Caki2 (cell line): ENCODE measurements at regions not wholly inside any gene's neighbourhood (a gene's known extent, or its start where the extent isn't known, plus 50 kb on each side); places are given as distances from the start of the nearest gene placed in this dataset.
A peak's percentile ranks its signal among the peaks of the same experiment; 100 is the strongest.

ENCODE experiments used
- DNase-seq: peaks from one replicate; pipeline ENCODE4 v3.0.0-alpha.2; 2015; ENCODE audit warnings: low read depth
- in situ Hi-C: cut with HindIII; loops from 2 replicates; pipeline ENCODE4 v1.10.0; 2016; ENCODE audit warnings: low sequenced_read_pairs, low pct_unique_long_range_greater_than_20kb, mixed read lengths

GRCh38 chr20:10794765-10795164, 121.0 kb upstream of the JAG1 start:
- DNase-seq: no peak
- in situ Hi-C loops: no loop called here

DNA sequence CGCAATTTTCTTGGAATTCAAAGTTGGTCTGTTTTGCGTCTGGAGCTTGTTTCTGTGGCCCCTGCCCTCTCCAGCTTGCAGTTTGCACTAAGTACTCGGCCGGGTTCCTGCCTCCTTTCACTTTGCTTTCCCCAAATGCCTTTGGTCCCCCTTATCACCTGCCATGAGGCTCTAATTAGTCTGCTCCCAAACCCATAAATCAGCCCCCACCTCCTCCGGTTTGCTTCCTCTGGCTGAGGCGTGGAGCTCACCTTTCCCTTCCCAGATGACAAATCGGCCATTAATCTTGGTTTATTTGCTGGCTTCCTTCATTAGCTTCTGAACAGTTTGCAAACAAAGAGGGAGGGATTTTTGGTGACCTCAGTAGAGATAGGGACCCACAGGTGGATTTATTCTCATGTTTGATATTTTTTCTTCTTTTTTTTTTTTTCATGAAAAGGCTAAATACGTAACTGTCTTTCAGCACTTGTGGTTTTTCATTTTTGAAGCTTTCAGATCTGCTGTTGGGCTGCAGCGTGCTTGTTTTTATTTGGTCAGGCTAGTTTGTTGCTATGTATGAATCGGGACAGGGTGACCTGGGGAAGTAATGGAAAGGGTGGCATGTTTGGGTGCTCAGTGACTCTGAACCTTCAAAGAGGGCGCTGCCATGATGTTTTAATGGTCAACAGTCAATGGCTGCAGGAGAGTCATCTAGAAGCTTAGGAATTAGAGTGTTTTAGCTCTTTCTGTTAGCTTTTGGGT, 121.7 kb upstream of the JAG1 start:
- in situ Hi-C loops: no loop called here
- no peak for DNase-seq

DNA sequence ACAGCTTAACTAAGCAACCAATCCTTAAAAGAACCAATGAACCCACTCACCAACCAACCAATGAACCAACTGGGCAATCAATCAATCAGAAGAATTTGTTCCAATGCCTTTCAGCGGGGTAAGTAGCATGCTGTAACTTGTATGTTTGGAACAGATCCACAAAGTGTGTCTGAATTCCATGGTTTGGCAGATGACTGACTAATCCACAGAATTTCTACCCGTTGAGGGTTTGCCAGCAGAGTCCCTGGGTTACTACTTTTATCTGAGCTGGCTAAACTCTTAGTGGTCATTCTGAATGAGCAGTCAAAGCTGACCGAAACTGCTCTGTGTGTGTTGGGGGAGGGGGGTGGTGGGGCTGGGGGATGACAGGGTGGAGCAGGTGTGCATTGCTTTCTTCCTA, 125.0 kb upstream of the JAG1 start:
- in situ Hi-C loops: no loop called here
- DNase-seq: no peak

DNA sequence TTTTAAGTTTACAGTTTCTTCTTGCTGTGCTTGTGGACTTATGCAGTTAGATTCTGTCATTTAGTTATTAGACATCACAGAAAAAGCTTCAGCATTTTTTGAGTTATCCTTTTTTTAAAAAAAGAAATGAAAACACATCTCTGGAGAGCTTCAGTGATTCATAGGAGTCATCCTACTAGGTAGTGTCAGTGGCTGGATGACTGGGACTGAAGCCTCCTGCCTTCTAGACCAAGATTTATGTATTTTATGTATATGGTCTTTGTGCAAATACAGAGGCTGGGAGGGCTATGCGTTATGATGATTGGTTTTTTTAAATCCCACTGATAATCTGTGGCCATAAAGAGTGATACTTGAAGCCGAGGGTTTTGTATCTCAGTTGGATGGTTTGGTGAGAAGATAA, 125.9 kb upstream of the JAG1 start:
- in situ Hi-C loops: no loop called here
- no peak for DNase-seq

DNA sequence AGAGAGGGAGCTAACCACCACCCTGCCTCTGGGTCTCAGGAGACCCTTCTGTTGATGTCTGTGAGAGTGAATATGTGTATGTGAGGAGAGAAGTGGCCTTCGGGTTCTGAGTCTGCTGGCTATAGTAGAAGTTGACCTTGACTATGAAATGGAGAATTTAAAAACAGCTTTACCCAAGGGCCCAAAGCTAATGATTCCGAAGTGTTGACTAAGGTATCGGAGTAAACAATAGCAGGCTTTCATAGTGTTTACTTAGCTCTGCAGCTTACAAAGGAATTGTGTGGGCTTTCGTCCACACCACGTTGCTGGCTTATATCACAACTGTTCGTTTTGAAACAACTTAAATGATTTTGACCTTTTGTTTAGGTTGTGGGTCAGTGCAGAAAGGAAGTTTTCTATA, 126.5 kb upstream of the JAG1 start:
- no peak for DNase-seq
- in situ Hi-C loops: no loop called here

DNA sequence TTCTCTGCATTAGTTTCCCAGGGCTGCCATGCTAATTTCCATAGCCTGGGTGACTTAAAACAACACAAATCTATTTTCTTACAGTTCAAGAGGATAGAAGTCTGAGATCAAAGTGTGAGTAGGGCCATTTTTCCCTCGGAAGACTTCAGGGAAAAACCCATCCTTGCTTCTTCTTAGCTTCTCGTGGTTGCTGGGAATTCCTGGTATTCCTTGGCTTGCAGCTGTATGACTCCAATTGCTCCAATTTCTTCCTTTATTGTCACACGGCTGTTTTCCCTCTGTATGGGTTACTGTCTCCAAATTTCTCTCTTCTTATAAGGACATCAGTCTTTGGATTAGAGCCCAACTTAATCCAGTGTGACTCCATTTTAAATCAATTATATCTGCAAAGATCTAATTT, 128.4 kb upstream of the JAG1 start:
- in situ Hi-C loops: no loop called here

GRCh38 chr20:10805764-10806163, 132.0 kb upstream of the JAG1 start:
- DNase-seq: no peak
- in situ Hi-C loops: no loop called here

More for the DNA sequence above, 128.4 kb upstream of the JAG1 start:
- peak; percentile 33 for DNase-seq

DNA sequence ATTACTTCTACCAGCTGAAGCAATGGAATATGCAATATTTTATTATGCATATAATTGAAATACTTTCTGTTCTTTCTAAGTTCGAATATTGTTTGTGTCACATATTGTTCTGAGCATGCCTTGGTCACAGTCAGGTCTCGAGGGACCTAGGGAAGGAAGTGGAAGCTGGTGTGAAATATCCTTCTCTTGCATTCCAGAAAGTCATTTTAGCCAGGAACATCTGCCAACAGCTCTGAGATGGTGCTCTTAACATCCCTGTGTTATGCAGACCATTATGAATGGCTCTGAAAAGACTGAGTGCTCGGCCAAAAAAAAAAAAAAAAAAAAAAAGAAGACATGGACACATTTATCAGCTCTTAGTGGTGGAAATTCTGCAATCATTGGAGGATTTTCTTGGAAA, 132.7 kb upstream of the JAG1 start:
- no peak for DNase-seq
- in situ Hi-C loops: no loop called here

DNA sequence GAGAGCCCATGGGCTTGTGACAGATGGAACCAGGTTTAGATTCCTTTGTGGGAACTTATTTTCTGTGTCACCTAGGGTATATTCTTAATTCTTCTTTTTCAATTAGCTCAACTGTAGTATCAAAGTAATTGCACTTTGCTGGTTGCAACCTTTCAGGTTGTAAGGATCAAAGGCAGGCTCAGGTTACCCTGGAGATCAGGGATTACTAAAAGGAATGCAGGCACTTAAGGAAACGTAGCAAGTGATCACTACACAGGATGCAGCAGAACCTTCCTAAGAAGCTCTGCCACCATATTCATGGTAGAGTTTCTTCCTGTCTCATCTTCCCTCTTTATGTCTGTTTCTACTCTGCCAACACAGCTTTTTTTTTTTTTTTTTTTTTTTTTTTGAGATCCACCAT, 133.2 kb upstream of the JAG1 start:
- in situ Hi-C loops: no loop called here
- DNase-seq: no peak

DNA sequence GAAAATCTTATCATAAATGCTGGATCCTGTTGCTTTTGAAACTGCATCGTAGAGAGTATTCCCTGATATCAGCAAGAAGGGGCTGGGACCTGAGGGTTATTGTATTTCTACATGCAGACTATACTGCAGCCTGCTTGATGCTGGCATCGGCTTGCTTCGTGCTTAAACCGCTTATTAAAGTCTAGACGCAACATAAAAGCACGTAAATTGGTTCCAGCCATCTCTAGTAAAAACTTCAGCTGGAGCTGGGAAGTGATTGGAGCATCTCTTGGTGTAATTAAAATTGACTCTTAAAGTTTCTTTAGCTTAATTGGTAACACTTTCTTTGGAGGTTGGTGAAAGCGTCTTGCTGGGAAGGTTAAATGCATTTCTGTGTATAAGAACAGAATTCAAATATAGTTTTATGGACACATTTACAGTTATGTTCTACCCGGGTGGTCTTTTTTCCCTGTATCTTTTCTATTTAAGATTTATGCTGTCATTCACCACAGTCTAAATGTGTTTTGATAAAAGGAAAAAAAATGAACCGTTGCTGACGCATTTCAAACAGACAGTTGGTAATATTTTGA, 139.0 kb upstream of the JAG1 start:
- DNase-seq: no peak
- in situ Hi-C loops: no loop called here

DNA sequence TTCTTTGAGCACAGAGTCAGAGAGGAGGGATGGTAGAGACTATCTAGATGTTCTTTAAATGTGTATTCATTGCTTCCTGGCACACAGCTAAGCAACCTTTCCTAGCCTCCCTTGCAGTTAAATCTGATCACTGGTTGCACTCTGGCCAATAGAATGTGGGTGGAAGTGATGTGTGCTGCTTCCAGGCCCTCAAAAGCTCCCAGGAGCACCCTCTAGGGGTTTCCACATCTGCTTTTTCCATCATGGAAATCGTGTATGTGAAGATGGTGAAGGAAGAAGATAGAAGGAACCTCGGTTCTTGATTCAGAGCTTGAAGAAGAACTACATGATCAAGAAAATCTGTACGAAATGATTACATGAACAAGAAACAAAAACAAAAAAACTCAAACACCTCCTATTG, 149.8 kb upstream of the JAG1 start:
- no peak for DNase-seq
- in situ Hi-C loops: no loop called here

DNA sequence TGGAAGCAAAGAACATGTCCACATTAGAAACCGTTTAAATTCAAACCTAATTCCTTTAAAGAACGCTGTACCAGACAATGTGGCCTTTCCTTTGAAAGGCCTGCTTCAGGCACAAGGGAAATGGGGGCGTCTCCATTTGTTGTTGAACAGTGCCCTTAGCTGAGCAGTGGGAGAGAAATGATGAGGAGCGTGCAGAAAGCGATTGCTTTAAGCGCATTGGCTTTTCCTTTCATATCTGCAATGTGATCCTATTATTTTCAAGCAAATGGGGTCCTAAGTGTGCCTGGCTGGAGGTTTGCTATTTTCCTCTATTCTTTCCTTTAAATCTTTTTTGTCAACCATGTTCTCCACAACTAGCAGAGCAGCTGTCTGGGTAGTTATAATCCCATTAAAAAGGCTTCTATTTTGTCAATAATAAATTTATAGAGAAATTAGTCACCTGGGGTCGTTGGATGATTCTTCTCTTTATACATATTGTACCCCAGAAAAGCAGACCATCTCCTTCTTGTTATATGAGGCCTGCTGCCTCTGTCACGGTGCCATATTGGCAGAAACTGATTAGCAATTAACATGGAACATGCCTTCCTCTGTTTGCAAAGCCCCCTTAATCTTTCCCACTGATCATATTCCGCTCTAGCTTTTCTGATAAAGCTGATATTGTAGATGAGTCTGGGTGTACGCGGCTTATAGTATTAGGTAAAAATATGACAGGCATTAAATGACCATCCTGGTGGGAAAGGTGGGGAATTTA, 151.1 kb upstream of the JAG1 start:
- in situ Hi-C loops: no loop called here

GRCh38 chr20:10826111-10826510, 152.3 kb upstream of the JAG1 start:
- in situ Hi-C loops: no loop called here
- DNase-seq: no peak

More for the DNA sequence above, 151.1 kb upstream of the JAG1 start:
- DNase-seq: no peak

DNA sequence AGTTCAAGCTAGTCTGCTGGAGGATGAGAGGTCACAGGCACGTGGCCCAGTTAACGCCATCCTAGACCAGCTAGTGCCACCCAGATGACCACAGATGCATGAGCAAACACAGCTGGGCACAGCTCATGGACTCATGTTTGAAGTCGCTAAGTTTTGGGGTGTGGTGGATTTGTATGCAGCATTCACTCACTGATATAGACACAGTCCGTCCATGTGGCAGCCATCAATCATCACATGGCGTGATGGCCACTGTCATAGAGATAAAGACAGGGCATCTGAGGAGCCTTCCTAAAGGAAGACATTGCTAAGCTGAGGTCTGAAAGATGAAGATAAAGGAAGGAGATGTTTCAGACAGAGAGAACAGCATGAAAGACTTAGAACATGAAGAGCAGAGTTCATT, 154.4 kb upstream of the JAG1 start:
- no peak for DNase-seq
- in situ Hi-C loops: no loop called here

DNA sequence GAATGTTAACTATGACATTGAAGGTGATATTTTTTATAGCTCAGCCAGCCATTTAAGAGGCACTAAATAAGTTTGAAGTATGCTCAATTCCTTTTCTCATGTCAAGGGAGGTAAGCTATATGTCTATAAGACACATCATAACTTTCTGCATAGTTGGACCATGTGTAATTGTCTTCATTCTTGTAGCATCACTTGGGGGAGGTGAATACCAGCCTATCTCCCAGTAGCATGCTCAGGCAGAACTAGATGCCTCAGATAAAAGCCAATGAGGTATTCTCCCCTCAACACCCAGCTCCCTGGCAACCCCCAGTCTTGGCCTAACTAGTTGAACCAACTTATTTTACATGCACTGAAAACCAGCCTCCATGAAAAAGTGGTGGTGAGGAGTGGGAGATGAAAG, 158.3 kb upstream of the JAG1 start:
- in situ Hi-C loops: no loop called here
- no peak for DNase-seq

GRCh38 chr20:10837901-10838300, 164.1 kb upstream of the JAG1 start:
- in situ Hi-C loops: no loop called here
- no peak for DNase-seq

GRCh38 chr20:10842116-10842515, 168.3 kb upstream of the JAG1 start:
- in situ Hi-C loops: no loop called here
- peak; percentile 30 for DNase-seq

DNA sequence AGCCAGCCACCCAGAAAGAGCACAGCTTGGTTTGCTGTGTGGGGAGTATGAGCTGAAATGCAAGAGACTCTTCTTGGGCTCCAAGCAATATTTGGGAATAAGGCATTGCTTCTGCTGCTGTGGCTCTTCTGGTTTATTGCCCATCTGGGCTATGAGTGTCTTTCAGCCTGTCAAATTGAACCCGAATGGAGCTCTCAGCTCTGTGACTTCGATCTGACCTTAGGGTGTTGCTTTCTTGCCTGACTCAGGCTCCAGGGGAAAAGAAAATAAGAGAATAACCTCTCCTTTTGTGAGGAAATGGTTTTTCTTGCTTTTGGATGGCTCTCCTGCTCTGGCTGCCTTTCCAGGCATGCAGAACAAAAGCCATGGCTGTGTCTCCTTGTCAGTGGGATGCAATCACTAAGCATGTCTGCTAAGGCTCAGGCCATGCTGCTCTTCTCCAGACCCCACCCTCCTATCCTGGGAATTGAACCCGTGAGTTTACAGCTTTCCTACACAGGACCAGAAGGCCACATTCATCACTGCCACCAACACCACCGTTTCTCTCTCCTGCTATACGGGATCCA, 169.4 kb upstream of the JAG1 start:
- DNase-seq: no peak
- in situ Hi-C loops: no loop called here

- DNase-seq: no peak
- in situ Hi-C loops: no loop called here
Measured at GRCh38 chr20:10846766-10847165, 173.0 kb upstream of the JAG1 start.
